ENCODE measurements at regions not wholly inside any gene's neighbourhood (a gene's known extent, or its start where the extent isn't known, plus 50 kb on each side); places are given as distances from the start of the nearest gene placed in this dataset.

DNA sequence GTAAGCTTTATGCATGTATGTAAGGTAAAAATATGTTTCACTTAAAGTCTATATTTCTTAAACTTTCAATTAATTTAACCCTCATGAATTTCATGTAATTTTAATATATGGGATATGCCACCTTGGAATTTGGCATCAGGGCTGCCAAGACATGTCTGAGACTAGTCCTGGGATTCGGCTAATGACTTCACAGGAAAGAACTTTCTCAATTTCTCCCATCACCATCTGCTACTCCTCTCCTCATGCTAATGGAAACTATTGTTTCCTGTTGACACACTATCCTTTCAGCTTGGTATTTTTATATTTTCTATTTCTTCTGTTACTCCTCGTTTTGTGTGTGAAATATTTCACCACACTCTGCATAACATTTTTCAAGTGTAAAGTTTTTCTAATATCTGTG, 205.9 kb downstream of the ARL4A start:
- peak; percentile 32 for DNase-seq

DNA sequence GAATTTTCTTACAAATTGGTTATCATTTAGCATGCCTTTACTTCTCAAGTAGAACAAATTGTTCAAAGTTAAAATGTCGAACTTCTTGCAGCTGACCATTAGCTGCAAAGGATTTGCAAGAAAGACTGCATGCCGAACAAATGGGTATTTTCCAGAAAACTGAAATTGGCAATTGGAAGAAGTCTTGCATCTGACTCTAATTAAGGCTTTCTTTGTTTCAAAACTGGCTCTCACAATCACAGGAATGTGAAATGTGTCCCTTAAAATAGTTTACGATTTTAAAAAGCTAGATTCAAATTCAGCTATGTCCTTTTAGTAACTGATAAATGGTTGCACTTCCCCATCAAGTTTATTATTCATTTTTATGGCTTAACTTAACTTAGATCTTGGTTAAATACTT, 207.9 kb downstream of the ARL4A start:
- DNase-seq: no peak

DNA sequence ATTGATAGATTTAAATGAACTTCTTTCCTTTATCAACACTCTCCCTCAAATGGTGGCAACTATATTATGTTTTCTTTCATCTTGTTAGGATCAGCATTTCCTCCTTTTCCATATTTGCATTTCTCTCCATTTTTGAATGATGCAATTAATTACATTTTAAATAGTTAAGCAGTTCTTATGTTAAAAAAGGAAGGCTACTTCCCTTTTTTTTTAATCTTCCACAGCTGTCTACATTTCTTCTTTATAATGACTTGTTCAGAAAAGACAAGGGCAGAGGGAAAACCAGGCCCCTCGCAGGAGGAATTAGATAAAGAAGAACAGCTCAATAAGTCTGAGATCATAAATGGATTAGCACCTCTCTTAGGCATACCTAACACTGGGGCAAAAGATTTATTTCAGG, 208.9 kb downstream of the ARL4A start:
- no peak for DNase-seq

DNA sequence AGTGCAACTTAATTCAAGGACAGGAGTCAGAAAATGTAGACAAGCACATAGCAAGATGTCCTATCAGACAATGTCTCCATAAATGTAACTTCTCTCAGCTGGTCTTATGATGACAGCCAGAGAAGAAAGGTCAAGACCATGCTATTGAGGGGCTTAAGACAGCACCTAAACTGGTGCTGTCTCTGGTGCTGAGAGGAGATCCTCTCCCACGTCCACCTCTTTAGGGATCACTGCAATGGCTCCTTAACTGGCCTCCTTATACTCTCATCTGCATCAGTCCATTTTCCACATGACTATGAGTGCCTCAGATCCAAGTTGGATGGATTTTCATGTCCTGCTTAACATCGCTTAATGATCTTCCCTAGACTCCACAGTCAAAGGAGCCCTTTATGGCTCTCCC, 210.6 kb downstream of the ARL4A start:
- DNase-seq: no peak

DNA sequence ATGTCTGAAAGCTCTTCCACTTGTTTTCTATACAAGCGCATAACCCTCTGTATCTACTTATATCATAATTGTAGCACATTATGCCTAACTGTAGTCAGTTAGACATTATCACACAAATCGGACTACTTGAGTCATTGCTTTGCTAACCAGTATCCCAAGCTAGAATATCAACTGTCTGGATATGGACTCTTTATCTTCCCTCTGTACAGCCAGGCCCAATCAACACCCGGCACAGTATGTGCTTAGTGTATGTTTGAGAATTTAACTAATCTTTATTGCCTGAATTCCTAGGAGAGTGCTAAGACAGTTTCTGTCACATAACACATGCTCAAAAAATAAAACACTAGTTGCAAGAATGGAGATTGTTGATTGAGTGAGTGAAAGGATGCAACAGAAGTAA, 211.2 kb downstream of the ARL4A start:
- no peak for DNase-seq

DNA sequence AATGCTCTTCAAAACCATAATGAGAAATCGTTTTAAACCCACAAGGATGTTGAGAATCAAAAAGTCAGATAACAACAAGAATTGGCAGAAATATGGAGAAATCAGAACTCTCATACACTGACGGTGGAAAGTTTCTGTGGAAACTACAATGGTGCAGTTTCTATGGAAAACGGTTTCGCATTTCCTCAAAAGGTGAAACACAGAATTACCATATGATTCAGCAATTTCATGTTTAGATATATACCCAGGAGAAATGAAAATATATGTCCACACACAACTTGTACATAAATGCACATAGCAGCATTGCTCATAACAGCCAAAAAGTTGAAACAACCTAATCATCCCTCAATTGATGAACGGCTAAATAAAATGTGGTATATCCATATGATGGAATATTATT, 218.2 kb downstream of the ARL4A start:
- DNase-seq: no peak

DNA sequence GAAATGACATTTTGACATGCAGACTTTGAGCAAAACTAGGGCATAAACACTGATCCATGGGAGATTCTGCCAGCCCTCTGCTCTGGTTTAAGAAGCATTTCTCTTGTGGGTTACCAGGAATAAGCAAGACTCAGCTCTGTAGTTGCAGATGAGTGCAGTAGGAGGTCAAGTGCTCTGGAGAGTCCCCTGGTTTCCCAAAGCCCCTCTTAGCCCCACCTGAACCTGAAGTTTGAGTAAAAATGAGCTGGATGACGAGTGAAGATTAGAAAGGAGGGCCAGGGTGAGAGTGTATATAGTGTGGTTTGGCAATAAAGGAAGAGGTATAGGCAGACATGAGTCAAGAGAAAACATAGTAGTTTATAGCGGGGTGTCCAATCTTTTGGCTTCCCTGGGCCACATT, 220.3 kb downstream of the ARL4A start:
- no peak for DNase-seq

DNA sequence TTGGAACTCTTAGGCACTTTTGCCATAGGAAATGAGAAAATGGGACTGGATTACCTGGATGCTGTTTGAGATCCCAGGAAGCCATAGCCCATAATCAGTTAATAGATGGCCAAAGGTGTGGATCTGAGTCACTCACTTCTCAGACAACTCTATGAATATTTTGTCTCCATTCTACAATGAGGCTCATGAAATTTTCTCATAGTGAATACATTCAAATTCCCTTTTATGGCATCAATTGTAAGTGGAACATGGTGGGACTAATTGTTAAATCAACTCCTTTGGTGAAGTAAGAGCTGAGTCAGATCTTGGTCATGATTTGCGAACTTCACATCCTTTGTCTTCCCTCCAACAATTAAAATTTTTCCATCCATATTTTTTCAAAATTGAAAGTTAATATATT, 222.1 kb downstream of the ARL4A start:
- DNase-seq: no peak

DNA sequence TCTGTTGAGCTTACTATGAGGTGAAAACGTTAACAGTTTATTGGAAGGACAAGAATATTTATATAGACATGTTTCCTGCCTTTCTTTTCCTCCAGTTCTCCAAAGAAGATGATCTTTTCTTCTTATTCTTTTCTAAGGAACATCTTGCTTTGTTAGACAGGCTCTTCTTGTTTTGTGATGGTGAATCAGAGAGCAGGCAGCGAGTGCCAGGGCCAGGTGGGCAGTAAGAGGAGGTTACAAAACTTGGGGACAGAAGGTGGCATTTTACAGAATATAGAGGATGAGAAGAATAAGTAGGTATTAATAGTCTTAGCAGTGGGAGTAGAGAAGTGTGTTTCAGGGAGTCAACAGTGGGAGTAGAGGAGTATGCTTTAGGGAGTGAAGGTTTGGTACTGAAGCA, 223.6 kb downstream of the ARL4A start:
- DNase-seq: no peak

DNA sequence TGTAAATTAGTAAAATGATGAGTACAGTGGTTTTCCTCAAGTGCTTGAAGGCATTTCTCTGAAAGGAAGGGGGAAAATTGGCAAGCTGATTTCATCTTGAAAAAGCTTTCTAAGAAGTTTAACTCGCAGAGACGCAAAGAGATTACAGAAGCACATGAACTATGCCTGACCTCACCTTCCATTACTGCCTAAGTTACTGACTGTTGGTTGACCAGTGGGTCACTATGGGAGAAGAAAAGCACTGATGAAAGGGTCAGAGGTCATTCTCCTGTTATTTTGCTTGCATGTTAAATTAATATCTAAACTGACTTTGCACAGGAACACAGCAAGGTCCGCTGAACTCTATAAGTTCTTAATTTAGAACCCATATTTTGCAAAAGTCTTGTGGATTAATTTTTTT, 225.6 kb downstream of the ARL4A start:
- DNase-seq: no peak

DNA sequence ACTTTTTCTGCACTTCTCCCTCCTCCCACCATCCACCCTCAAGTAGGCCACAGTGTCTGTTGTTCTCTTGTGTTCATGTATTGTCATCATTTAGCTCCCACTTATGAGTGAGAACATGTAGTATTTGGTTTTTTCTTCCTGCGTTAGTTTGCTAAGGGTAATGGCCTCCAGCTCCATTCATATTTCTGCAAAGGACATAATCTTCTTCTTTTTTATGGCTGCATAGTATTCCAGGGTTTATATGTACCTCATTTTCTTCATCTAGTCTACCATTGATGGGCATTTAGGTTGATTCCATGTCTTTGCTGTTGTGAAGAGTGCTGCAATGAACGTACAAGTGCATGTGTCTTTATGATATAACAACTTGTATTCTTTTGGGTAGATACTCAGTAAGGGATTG, 230.4 kb downstream of the ARL4A start:
- DNase-seq: no peak

DNA sequence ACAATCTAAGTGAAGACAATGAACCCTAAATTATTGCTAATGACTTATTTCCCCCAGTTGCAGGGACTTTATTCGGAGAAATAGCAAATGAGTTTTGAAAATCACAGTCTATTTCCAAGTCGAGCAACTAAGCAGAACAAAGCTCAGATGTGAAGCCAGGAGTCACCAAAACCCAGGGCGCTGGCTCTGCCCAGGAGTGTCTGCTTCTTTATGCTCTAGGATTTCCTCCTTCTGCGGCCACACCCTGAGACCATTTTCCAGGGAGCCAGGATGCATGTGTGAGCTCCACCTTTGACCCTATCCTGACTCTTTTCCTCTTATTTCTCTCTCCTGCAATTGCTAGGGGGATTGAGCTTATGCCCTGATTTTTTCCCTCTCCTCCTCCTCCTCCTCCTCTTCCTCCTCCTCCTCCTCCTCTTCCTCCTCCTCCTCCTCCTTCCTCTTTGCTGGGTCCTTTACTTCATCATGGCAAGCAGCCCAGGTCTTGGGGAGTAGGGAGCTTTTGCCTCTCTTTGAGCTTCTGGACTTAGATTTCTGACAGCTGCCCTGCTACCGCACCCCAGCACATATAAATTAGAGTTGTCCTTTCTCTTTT, 234.4 kb downstream of the ARL4A start:
- DNase-seq: no peak

DNA sequence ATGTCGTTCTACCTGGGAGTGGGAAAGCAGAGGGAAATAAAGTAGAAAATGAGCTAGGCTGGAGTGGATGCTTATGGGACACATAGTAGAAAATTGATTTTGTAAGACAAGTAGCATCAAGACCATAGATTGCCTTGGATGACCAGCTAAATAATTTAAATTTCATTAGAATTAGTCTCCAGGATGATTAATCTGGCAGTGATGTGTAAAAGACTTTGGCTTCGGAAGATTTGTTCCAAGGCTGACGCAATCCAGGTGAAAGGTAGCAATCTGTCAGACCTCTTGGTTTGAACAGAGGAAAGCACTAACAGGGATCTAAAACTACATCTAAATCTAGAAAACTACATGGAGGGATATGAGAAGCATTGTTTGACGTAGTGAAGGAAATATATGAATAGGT, 236.5 kb downstream of the ARL4A start:
- no peak for DNase-seq

DNA sequence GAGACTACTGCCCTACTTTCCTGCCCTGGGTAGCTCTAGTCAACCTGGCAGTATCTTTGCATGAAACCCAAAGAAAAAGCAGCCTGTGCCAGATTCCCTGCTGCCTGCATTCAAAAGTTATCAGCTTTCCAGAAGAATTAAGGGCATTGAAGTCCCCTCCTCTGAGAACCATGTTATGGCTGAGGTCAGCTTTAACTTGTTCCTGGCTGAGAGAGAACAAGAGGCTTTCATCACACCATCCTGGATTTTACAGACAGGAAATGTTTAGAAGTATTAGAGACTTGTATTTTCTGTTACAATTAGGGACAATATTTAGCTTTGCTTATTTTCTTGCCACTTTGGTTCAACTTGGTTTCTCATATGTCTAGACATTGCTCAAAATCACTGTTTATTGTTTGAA, 238.8 kb downstream of the ARL4A start:
- DNase-seq: no peak

DNA sequence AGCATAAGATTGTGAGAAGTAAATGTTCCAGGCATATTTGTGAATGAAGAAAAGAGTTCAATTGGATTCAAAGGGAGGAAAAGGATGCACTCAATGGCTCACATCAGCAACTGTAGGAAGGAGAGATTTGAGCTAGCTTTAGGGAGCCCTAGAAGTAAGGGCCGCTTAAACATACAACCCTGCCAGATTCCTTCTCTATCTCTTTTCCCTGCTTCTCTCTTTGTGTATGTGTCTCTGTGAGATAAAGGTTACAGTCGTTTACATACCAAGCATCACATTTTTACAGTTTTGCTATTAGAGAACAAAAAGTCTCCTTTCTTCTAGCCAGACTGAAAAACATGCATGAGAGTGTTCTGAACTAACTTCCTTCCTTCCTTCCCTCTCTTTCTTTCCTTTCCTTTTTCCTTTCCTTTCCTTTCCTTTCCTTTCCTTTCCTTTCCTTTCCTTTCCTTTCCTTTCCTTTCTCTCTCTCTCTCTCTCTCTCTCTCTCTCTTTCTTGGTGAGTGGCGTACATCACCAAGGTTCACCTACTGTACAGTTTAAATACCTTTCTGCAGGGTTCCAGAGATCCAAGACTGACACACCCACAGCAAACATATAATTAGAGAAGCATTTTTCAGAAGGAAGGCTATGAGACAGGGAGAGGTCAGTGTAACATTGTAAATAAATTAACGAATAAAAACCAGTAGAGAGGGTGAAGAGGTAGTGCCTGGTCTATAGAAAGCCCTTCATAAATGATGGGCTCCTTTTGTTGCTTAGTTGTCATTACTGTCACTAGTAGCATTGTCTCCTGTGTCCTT, 240.4 kb downstream of the ARL4A start:
- DNase-seq: no peak

DNA sequence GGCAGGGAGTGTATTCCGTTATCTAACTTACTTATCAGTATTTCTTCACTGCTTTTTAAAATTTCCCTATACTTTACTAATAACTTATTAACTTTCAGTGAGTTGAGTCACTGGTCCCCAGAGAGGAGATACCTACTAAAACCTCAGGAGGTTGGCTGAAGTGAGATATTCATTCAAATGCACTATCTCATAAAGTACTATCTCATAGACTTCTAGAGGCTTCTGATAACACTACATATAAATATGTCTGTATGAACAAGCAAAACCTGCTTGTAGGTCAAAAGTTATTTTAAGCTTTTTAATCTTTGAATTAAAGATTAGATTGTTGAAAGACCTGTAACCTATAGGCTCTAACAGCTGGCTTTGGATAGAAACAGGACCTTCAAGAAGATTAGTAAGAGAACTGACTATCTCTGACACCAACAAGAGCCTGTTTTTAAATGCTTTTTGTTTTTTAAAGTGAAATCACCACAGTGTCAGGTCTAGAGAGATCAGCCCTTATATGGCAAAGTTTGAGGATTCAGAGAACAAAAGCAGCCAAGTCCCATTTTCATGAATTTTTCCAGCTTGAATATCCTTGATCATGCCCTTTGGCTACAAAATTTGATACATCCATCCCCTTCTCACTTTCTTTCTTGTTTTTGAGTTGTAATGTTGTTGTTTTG, 242.2 kb downstream of the ARL4A start:
- no peak for DNase-seq

DNA sequence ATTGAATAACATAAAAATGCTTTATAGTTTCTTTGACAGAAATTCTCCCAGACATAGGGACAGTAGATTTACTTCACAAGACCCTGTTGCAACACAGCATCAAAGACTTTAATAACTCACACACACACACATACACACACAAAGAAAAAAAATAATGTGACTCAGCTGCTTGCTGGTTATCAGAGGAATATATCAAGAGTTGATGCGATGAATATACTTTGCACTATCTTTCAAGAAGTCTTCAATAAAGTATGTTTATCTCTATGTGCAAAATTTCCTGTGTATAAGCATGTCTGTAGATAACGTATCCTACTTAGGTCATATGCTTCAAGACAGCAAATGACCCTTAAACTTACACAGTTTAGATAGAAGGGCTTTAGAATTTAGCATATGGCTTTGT, 243.1 kb downstream of the ARL4A start:
- DNase-seq: no peak

DNA sequence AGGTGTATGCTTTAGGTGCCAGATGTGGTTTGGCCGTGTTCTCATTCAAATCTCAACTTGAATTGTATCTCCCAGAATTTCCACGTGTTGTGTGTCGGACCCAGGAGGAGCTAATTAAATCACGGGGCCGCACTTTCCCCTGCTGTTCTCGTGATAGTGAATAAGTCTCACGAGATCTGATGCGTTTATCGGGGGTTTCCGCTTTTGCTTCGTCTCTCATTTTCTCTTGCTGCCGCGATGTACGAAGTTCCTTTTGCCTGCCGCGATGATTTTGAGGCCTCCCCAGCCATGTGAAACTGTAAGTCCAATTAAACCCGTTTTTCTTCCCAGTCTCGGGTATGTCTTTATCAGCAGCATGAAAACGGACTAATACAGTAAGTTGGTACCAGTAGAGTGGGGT, 244.0 kb downstream of the ARL4A start:
- peak; percentile 62 for DNase-seq

DNA sequence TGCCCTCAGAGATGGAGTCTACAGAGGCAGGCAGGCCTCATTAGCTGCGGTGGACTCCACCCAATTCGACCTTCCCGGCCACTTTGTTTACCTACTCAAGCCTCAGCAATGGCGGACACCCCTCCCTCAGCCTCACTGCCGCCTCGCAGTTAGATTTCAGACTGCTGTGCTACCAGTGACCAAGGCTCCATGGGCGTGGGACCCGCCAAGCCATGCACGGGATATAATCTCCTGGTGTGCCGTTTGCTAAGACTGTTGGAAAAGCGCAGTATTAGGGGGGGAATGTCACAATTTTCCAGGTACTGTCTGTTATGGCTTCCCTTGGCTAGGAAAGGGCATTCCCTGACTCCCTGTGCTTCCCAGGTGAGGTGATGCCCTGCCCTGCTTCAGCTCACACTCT, 252.3 kb downstream of the ARL4A start:
- no peak for DNase-seq

DNA sequence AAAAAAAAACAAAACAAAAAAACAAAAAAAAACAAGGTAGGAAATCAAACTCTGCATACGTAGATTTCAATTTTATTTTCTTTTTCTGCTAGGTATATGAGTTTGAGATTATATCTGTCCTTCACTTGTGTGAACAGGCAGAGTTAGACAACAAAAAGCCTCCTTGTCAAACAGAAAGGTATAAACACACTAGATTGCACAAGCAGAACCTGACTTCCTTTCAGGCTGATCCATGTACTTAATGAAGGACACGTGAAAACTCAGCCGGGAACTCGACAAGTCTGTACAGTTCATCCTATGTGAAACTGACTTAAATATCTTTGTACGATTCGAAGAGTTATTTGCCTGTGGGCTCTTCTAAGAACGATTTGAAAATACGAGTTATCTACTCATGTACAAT, 254.1 kb downstream of the ARL4A start:
- no peak for DNase-seq

DNA sequence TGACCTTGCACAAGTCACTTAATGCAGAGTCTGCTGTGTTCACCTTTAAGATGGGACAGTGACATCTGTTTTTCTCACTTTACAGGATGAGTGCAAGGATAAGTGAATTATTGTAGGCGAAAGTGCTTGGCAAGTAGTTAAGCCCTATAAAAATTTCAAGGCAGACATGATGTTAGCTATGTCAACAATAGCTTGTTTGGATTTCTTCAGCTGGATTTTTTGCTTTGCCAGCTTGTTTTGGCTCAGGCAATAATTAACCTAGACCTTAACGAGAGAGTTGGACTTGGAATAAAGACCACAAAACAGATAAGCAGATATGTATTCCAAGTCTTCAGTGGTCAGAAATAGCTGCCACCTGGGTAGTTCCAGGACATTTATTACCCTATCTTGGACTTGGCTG, 255.2 kb downstream of the ARL4A start:
- DNase-seq: no peak

DNA sequence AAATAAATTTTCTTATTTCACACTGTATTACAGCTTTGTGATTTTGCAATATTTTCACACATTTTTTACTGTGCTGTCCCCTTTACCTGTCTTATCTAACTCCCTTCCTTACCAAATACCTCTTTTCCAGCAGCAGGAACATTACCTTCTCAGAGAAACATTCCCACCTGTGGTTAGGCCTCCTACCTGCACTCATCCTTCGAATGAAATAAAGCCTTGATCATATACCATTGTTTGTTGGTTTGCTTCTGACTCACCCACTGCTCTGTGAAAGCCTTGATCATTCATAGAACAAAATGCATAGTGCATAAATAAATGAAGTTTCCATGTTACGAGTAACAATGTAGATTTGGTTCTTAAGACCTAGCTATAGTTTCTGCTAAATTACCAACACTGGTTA, 256.3 kb downstream of the ARL4A start:
- DNase-seq: no peak

DNA sequence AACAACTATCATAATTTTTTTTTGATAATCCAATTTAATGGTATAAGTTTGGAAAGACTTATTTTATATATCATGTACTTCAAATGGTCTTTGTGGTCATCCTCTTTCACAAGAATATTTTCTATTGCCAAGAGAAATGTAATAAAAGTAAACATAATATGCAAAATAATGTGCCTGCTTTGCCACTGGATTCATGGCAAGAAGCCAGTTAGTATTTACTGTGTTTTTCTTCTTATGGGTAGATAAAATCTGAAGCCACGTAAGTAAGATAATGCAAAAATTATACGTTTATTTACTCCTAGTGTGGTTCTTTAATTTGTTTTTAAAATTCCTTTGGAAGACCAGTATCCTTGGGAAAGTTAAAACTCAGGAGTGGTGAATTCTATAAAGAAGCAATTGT, 258.5 kb downstream of the ARL4A start:
- no peak for DNase-seq

DNA sequence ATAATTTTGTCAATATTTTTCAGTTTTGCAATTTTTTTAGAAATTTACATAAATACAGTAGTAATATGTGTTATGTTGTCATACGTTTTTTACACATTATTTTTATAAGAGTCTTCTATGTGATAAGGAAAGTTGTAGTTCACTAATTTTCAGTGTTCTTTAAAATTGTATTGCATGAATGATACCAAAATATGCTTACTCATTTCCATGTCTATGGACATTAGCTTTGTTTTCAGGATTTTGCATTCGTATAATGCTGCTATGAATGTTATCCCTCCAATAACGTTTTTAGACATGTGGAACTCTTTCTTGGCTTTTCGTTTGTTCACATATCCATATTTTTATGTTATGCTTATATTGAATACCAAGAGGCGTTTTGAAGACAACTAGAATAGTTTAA, 260.0 kb downstream of the ARL4A start:
- DNase-seq: no peak
